Peyer's patch (tissue), 4 donors: ENCODE measurements at regions not wholly inside any gene's neighbourhood (a gene's known extent, or its start where the extent isn't known, plus 50 kb on each side); places are given as distances from the start of the nearest gene placed in this dataset.

Experiments
- DNase-seq, 3 donors: peaks; one replicate each; pipeline ENCODE4 v3.0.0-alpha.2; 2017 to 2019
- H3K27ac ChIP-seq, 4 donors: fragments of 200-600 bp; sonication (generic); one replicate each; pipeline ENCODE4 v1.5.1; 2016 to 2019
- H3K27me3 ChIP-seq, 2 donors: fragments of 200-600 bp; sonication (generic); one replicate each; pipeline ENCODE4 v1.5.1; 2019
- H3K36me3 ChIP-seq, 3 donors: fragments of 200-600 bp; sonication (generic); one replicate each; pipeline ENCODE4 v1.5.1; 2016 to 2019
- H3K4me1 ChIP-seq, 4 donors: fragments of 200-600 bp; sonication (generic); one replicate each; pipeline ENCODE4 v1.5.1; 2016 to 2019
- H3K4me3 ChIP-seq, 4 donors: fragments of 200-600 bp; sonication (generic); 1 replicate in 3 of 4; 2 replicates in 1 of 4; pipeline ENCODE4 v1.5.1; 2016 to 2019; ENCODE audit warnings: mild to moderate bottlenecking in 1 of 4
- H3K9me3 ChIP-seq, 4 donors: fragments of 200-600 bp; sonication (generic); one replicate each; pipeline ENCODE4 v1.5.1; 2016 to 2019; ENCODE audit warnings: mild to moderate bottlenecking in 1 of 4
- POLR2A ChIP-seq, 2 donors: fragments of 450-650 bp; IDR thresholded peaks; one replicate each; pipeline ENCODE4 v1.5.1; 2017; ENCODE audit warnings: antibody characterized with exemption in 2 of 2, mild to moderate bottlenecking in 2 of 2, moderate library complexity in 2 of 2
- TF ChIP-seq, protein P1 (sequence below), 6 experiments: fragments of 450-650 bp in 4 of 6; fragments of 200-600 bp in 2 of 6; sonication (generic) in 1 of 6; IDR thresholded peaks; one replicate each; pipeline ENCODE4 v1.5.1; 2017 to 2019; ENCODE audit warnings: antibody characterized with exemption in 6 of 6, mild to moderate bottlenecking in 3 of 6, moderate library complexity in 1 of 6

DNA sequence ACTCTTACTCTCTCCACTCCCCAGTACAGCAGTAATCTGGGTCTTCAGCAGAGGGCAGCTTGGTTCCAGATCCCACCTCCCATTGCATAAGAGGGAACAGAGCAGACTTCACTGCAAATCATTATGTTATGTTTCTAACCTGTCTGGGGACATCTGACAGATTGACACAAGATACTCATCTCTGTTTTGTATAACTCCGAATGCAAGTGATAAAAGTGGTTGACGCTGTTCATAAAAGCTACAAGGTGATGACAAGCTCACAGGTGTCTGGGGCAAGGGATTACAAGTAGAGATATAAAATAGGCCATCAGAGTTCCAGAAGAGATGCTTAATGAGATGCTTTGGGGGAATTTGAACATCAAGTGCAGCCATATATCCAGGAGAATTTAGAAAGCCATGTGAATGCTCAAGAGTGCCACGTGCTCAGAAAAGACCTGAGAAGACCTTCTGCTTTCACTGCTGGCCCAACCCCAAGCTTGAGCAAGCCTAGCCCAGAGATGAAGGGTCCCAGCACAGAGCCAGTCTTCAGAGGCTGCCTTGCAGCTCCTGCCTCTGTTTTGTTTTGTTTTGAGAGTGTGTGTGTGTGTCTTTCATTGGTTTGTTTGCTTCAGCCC, 80.6 kb downstream of the VSTM2A start:
- no peak for DNase-seq
- H3K4me3 ChIP-seq, result no peak overlapping the region
- no peaks in the 10 kb centered on the region for H3K36me3 ChIP-seq
- no peaks in the 10 kb centered on the region for H3K27me3 ChIP-seq
- H3K9me3 ChIP-seq, result no peaks in the 10 kb centered on the region
- H3K4me1 ChIP-seq, result no peaks in the 10 kb centered on the region
- H3K27ac ChIP-seq, result no peak overlapping the region
- TF ChIP-seq POLR2A (IDR thresholded peaks at IDR 0.05), result no peak
- TF ChIP-seq, protein P1, sequence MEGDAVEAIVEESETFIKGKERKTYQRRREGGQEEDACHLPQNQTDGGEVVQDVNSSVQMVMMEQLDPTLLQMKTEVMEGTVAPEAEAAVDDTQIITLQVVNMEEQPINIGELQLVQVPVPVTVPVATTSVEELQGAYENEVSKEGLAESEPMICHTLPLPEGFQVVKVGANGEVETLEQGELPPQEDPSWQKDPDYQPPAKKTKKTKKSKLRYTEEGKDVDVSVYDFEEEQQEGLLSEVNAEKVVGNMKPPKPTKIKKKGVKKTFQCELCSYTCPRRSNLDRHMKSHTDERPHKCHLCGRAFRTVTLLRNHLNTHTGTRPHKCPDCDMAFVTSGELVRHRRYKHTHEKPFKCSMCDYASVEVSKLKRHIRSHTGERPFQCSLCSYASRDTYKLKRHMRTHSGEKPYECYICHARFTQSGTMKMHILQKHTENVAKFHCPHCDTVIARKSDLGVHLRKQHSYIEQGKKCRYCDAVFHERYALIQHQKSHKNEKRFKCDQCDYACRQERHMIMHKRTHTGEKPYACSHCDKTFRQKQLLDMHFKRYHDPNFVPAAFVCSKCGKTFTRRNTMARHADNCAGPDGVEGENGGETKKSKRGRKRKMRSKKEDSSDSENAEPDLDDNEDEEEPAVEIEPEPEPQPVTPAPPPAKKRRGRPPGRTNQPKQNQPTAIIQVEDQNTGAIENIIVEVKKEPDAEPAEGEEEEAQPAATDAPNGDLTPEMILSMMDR (IDR thresholded peaks at IDR 0.05), result no peak
